ENCODE measurements at regions not wholly inside any gene's neighbourhood (a gene's known extent, or its start where the extent isn't known, plus 50 kb on each side); places are given as distances from the start of the nearest gene placed in this dataset.

DNA sequence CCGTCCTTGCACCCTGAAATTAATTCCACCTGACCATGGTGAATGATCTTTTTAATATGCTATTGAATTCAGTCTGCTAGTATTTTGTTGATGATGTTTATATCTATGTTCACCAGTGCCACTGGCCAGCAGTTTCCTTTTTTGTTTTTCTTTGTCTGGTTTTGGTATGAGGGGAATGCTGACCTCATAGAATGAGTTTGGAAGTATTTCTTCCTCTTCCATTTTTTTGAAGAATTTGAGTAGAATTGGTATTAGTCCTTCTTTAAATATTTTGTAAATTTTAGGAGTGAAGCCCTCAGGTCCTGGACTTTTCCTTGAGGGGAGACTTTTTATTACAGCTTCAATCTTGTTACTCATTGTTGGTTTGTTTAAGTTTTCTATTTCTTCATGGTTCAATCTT lies 231.6 kb downstream of the MRPL39 start:
- Mint-ChIP-seq H3K27ac (no peak overlapping the region), H3K4me3 (no peak overlapping the region), H3K4me1 (peaks cover 12% of the 10 kb centered on the region), H3K27me3 (ENCODE audit: low read depth) (no peaks in the 10 kb centered on the region), H3K36me3 (no peaks in the 10 kb centered on the region), H3K9me3 (peaks cover 20% of the 10 kb centered on the region)
- no peak for TF ChIP-seq CTCF (IDR thresholded peaks at IDR 0.05; ENCODE audit: unreplicated experiment)
- DNase-seq (ENCODE audit: low spot score in 2 of 2, unreplicated experiment in 2 of 2), result no peak

DNA sequence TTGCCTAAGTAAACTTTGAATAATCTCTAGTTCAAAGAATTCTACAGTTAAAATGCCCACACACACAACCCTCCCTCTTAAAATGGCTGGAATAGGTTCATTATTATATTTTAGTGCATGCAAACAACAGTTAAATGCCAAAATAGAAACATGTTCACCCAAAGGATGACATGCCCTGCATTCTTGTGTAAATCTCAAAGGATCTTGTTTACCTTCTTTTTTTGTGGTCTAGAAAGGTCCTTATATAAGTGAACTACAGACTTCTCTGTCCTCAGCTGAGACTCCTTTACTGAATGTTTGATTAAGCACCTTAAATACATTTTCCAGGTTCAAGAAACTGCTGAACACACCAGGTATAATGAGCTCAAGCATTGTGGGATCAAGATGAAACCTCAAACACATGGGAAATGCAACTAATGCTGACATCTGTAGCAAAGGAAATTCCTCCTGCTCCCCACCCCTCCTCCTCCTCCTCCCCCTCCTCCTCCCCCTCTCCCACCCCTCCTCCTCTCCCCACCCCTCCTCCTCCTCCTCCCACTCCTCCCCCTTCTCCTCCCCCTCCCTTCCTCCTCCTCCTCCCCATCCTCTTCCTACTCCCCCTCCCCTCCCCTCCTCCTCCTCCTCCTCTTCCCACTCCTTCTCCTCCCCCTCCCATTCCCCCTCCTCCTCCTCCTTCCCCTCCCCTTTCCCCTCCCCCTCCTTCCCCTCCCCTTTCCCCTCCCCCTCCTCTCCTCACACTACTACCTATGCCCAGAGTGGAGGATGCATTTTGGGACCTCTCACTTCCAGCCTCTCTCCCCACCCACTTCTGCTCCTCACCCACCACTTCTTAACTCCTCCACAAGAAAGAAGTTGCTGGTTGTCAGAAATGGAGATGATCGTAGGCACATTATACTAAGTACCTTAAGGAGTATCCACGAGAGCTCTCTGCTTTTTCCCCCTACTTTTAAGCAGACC lies 233.9 kb downstream of the MRPL39 start:
- no peak overlapping the region for H3K4me3 Mint-ChIP-seq
- no peak overlapping the region for H3K27ac Mint-ChIP-seq
- H3K4me1 Mint-ChIP-seq, result peaks cover 12% of the 10 kb centered on the region
- H3K36me3 Mint-ChIP-seq, result no peaks in the 10 kb centered on the region
- no peak for TF ChIP-seq CTCF (IDR thresholded peaks at IDR 0.05; ENCODE audit: unreplicated experiment)
- H3K27me3 Mint-ChIP-seq (ENCODE audit: low read depth), result no peaks in the 10 kb centered on the region
- DNase-seq (ENCODE audit: low spot score in 2 of 2, unreplicated experiment in 2 of 2), result no peak
- H3K9me3 Mint-ChIP-seq, result peaks cover 17% of the 10 kb centered on the region

GRCh38 chr21:25371841-25372425 lies 235.3 kb downstream of the MRPL39 start:
- peaks cover 12% of the 10 kb centered on the region for H3K4me1 Mint-ChIP-seq
- H3K27ac Mint-ChIP-seq, result no peak overlapping the region
- H3K9me3 Mint-ChIP-seq, result peaks cover 4% of the 10 kb centered on the region
- no peak for DNase-seq (ENCODE audit: low spot score in 2 of 2, unreplicated experiment in 2 of 2)
- H3K27me3 Mint-ChIP-seq (ENCODE audit: low read depth), result no peaks in the 10 kb centered on the region
- no peak for TF ChIP-seq CTCF (IDR thresholded peaks at IDR 0.05; ENCODE audit: unreplicated experiment)
- no peaks in the 10 kb centered on the region for H3K36me3 Mint-ChIP-seq
- no peak overlapping the region for H3K4me3 Mint-ChIP-seq

DNA sequence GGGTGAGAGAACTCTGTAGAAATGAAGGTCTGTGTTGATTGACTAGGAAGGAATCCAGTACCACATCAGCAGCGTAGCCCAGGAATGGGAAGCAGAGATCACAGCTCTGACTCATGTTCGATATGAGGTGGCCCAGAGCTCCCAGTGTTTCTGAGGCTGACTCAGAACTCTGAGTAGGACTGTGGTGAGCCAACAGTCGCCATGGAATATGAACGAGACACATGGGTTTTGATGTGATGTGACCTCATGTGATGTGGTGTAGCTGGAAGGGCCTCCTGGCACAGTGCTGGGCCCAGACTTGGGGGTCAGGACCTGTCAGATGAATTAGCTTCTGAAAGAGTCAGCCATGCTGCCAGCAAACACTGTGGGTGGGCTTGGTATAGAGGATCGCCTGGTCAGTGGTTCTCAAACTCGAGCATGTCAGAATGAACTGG lies 237.0 kb downstream of the MRPL39 start:
- Mint-ChIP-seq H3K4me3 (no peak overlapping the region), H3K27ac (no peak overlapping the region), H3K36me3 (no peaks in the 10 kb centered on the region), H3K9me3 (no peaks in the 10 kb centered on the region), H3K4me1 (peaks cover 12% of the 10 kb centered on the region), H3K27me3 (ENCODE audit: low read depth) (peaks cover 2% of the 10 kb centered on the region)
- DNase-seq (ENCODE audit: low spot score in 2 of 2, unreplicated experiment in 2 of 2), result no peak
- no peak for TF ChIP-seq CTCF (IDR thresholded peaks at IDR 0.05; ENCODE audit: unreplicated experiment)

GRCh38 chr21:25369524-25370300 lies 237.6 kb downstream of the MRPL39 start:
- Mint-ChIP-seq H3K27me3 (ENCODE audit: low read depth) (peaks cover 2% of the 10 kb centered on the region), H3K4me1 (peaks cover 12% of the 10 kb centered on the region), H3K9me3 (no peaks in the 10 kb centered on the region), H3K36me3 (no peaks in the 10 kb centered on the region), H3K4me3 (no peak overlapping the region), H3K27ac (no peak overlapping the region)
- TF ChIP-seq CTCF (IDR thresholded peaks at IDR 0.05; ENCODE audit: unreplicated experiment), result no peak
- DNase-seq (ENCODE audit: low spot score in 2 of 2, unreplicated experiment in 2 of 2), result no peak

Data from mesothelial cell of epicardium (in vitro differentiated cells).